GM12878 (cell line): ENCODE measurements at regions not wholly inside any gene's neighbourhood (a gene's known extent, or its start where the extent isn't known, plus 50 kb on each side); places are given as distances from the start of the nearest gene placed in this dataset.

Experiments used
- ATAC-seq: fragments of 200-7000 bp; cut with Tn5 transposase; 3 replicates; pipeline ENCODE4 v1.9.1; 2020; ENCODE audit warnings: mild to moderate bottlenecking, moderate library complexity
- BruUV-seq: library from RNA; stranded (reverse); fragments of 400-500 nt; replicated peaks from 2 replicates; lab custom pipeline; 2021; lab: Mats Ljungman, UMichigan
- CTCF ChIA-PET: fragments of 300-600 bp; sonication (Branson Sonifier 250); formaldehyde crosslinking; extraction: SDS; loops from one replicate; lab custom pipeline; 2021; ENCODE audit warnings: inconsistent platforms; lab: Yijun Ruan, JAX
- POLR2A ChIA-PET: fragments of 350-600 bp; formaldehyde crosslinking; extraction: SDS; loops from one replicate; lab custom pipeline; 2021; ENCODE audit warnings: inconsistent platforms; lab: Charles Lee
- RAD21 ChIA-PET: fragments of 300-600 bp; sonication (Branson Sonifier 250); formaldehyde crosslinking; loops from one replicate; lab custom pipeline; 2023; ENCODE audit warnings: antibody characterized with exemption; ENCODE audit not compliant: unreplicated experiment; lab: Charles Lee
- SMC1A ChIA-PET: fragments of 300-600 bp; sonication (Branson Sonifier 250); formaldehyde crosslinking; loops from one replicate; lab custom pipeline; 2023; ENCODE audit not compliant: unreplicated experiment, uncharacterized antibody; lab: Charles Lee
- DNase-seq: peaks from one replicate; pipeline ENCODE4 v3.0.0-alpha.2; 2011; ENCODE audit warnings: low read depth, low spot score
- FAIRE-seq: peaks from 3 replicates; lab custom pipeline; 2011; peaks lifted over from hg19 to GRCh38; lab: Jason Lieb, UNC
- H2AFZ ChIP-seq: 2 replicates; pipeline ENCODE4 v1.6.0; 2011; ENCODE audit warnings: low read depth, low read length, control low read depth; ENCODE audit not compliant: control insufficient read depth
- H3K27ac ChIP-seq: 2 replicates; pipeline ENCODE4 v1.5.1; 2011; ENCODE audit warnings: control low read depth; ENCODE audit not compliant: control insufficient read depth, insufficient read depth
- H3K27me3 ChIP-seq, 2 experiments: replicated peaks in 1 of 2; 2 replicates each; pipeline versions ENCODE4 v1.6.0 to v1.6.1; 2011; ENCODE audit warnings: low read length in 1 of 2; ENCODE audit not compliant: control insufficient read depth in 2 of 2, insufficient read depth in 2 of 2
- H3K36me3 ChIP-seq, 2 experiments: 2 replicates each; pipeline ENCODE4 v1.5.1; 2011; ENCODE audit warnings: low read length in 1 of 2; ENCODE audit not compliant: control insufficient read depth in 2 of 2, insufficient read depth in 2 of 2
- H3K4me1 ChIP-seq: 2 replicates; pipeline ENCODE4 v1.6.1; 2011; ENCODE audit warnings: mild to moderate bottlenecking, low read length, moderate library complexity, mixed read lengths; ENCODE audit not compliant: control insufficient read depth, insufficient read depth
- H3K4me2 ChIP-seq: 2 replicates; pipeline ENCODE4 v1.6.0; 2011; ENCODE audit warnings: control low read depth; ENCODE audit not compliant: control insufficient read depth, insufficient read depth
- H3K4me3 ChIP-seq: fragments of 200-600 bp; sonication (generic); 2 replicates; pipeline ENCODE4 v1.5.1; 2016
- H3K79me2 ChIP-seq: 2 replicates; pipeline ENCODE4 v1.6.0; 2011; ENCODE audit warnings: low read length; ENCODE audit not compliant: control insufficient read depth, insufficient read depth
- H3K9ac ChIP-seq: 2 replicates; pipeline ENCODE4 v1.8.0; 2011; ENCODE audit warnings: low read length, control low read depth, mixed read lengths; ENCODE audit not compliant: control insufficient read depth, insufficient read depth
- H3K9me3 ChIP-seq: replicated peaks from 3 replicates; pipeline ENCODE4 v1.5.1; 2011; ENCODE audit warnings: mild to moderate bottlenecking, low read length; ENCODE audit not compliant: control insufficient read depth, insufficient read depth
- H4K20me1 ChIP-seq: 2 replicates; pipeline ENCODE4 v1.6.0; 2011; ENCODE audit not compliant: control insufficient read depth, insufficient read depth
- JUND ChIP-seq: IDR thresholded peaks from 2 replicates; pipeline ENCODE4 v1.6.1; 2012; ENCODE audit warnings: low read depth, mild to moderate bottlenecking, low read length, improper control_type of control experiment, moderate library complexity
- MAX ChIP-seq: IDR thresholded peaks from 2 replicates; pipeline ENCODE4 v1.6.1; 2012; ENCODE audit warnings: low read depth, low read length, improper control_type of control experiment
- MYC ChIP-seq: IDR thresholded peaks from 2 replicates; pipeline ENCODE4 v1.6.1; 2011; ENCODE audit warnings: mild to moderate bottlenecking, low read length, moderate library complexity, inconsistent platforms; ENCODE audit not compliant: insufficient read depth, insufficient replicate concordance, insufficient read length, severe bottlenecking
- NR2F1 ChIP-seq: fragments of 450-650 bp; conservative IDR thresholded peaks from 2 replicates; pipeline ENCODE4 v1.6.1; 2017; ENCODE audit warnings: mild to moderate bottlenecking
- SMAD1 ChIP-seq: fragments of 450-650 bp; IDR thresholded peaks from 2 replicates; pipeline ENCODE4 v1.6.1; 2018; ENCODE audit warnings: mild to moderate bottlenecking, low read depth; ENCODE audit not compliant: partially characterized antibody
- STAT3 ChIP-seq: IDR thresholded peaks from 2 replicates; pipeline ENCODE4 v1.6.1; 2011; ENCODE audit warnings: low read depth, low read length, improper control_type of control experiment
- TARDBP ChIP-seq: IDR thresholded peaks from 2 replicates; pipeline ENCODE4 v1.6.1; 2016; ENCODE audit warnings: borderline replicate concordance
- WGBS: methylation state at CpG from one replicate; pipeline ENCODE4 v1.1.6; 2016; ENCODE audit warnings: low lambda C conversion rate; ENCODE audit not compliant: insufficient replicate concordance, insufficient coverage; ENCODE audit errors: missing lambda C conversion rate; 5-methylcytosine and 5-hydroxymethylcytosine counted together
- in situ Hi-C: fragments of 300-500 bp; cut with MboI; formaldehyde crosslinking; loops from 9 replicates; pipeline ENCODE4 v1.14.3; 2018; ENCODE audit warnings: mixed read lengths
- intact Hi-C: fragments of 100-400 bp; cut with micrococcal nuclease; formaldehyde crosslinking; loops from one replicate; pipeline ENCODE4 v1.14.2; 2022; ENCODE audit not compliant: unreplicated experiment

GRCh38 chr2:128879161-128879560 lies 560.5 kb upstream of the HS6ST1 start:
- TF ChIP-seq SMAD1 (no peak), NR2F1 (no peak)
- WGBS, result 2% methylated on average over 4 of the region's 4 CpGs
- Histone ChIP-seq H2AFZ (no peak overlapping the region), H3K27me3 (no peaks in the 10 kb centered on the region), H3K9ac (no peak overlapping the region), H3K27ac (no peak overlapping the region), H3K9me3 (no peaks in the 10 kb centered on the region), H3K79me2 (no peaks in the 10 kb centered on the region), H3K4me3 (no peak overlapping the region), H3K4me2 (no peak overlapping the region), H4K20me1 (no peaks in the 10 kb centered on the region), H3K4me1 (no peaks in the 10 kb centered on the region), H3K36me3 (no peaks in the 10 kb centered on the region)
- FAIRE-seq (no peak), DNase-seq (no peak), ATAC-seq (no peak)
- POLR2A ChIA-PET, result no interaction called here
- SMC1A ChIA-PET, result interaction anchor here (1.8 kb wide), 1 partner anchor 10 kb away, joined by 5 read pairs; no protein-coding TSS in a partner anchor
- RAD21 ChIA-PET, result no interaction called here
- in situ Hi-C loops, result no loop called here
- intact Hi-C loops, result no loop called here
- CTCF ChIA-PET, result no interaction called here
- BruUV-seq, result no TSS peak

- Histone ChIP-seq H4K20me1 (no peaks in the 10 kb centered on the region), H3K4me2 (no peak overlapping the region), H3K27ac (no peak overlapping the region), H3K27me3 (no peaks in the 10 kb centered on the region), H3K79me2 (no peaks in the 10 kb centered on the region), H3K4me1 (no peaks in the 10 kb centered on the region), H2AFZ (no peak overlapping the region), H3K9me3 (no peaks in the 10 kb centered on the region), H3K9ac (no peak overlapping the region), H3K36me3 (no peaks in the 10 kb centered on the region), H3K4me3 (no peak overlapping the region)
- ChIA-PET RAD21 (no interaction called here), POLR2A (no interaction called here), CTCF (no interaction called here), SMC1A (interaction anchor here (0.6 kb wide), 1 partner anchor 105 kb away, joined by 3 read pairs; no protein-coding TSS in a partner anchor)
- DNase-seq (no peak), FAIRE-seq (no peak), ATAC-seq (no peak)
- intact Hi-C loops (no loop called here), in situ Hi-C loops (no loop called here)
- no TSS peak for BruUV-seq
- TF ChIP-seq JUND, result no peak
- no peak for TF ChIP-seq STAT3
- no peak for TF ChIP-seq MYC
- no peak for TF ChIP-seq TARDBP
- no peak for TF ChIP-seq MAX
These were observed 576.2 kb upstream of the HS6ST1 start for GRCh38 chr2:128894896-128895295.
